OCI-LY3 (cell line): ENCODE measurements at regions not wholly inside any gene's neighbourhood (a gene's known extent, or its start where the extent isn't known, plus 50 kb on each side); places are given as distances from the start of the nearest gene placed in this dataset.

Experiments
- CTCF ChIP-seq: fragments of 200-600, 300-600 bp; sonication (generic); IDR thresholded peaks from 2 replicates; pipeline ENCODE4 v1.5.1; 2014; ENCODE audit warnings: antibody characterized with exemption, low read length, low read depth
- EZH2phosphoT487 ChIP-seq: fragments of 200-600 bp; shearing (Covaris generic); IDR thresholded peaks from 2 replicates; pipeline ENCODE4 v1.6.1; 2018; ENCODE audit warnings: antibody characterized with exemption, mixed run types, low read depth

DNA sequence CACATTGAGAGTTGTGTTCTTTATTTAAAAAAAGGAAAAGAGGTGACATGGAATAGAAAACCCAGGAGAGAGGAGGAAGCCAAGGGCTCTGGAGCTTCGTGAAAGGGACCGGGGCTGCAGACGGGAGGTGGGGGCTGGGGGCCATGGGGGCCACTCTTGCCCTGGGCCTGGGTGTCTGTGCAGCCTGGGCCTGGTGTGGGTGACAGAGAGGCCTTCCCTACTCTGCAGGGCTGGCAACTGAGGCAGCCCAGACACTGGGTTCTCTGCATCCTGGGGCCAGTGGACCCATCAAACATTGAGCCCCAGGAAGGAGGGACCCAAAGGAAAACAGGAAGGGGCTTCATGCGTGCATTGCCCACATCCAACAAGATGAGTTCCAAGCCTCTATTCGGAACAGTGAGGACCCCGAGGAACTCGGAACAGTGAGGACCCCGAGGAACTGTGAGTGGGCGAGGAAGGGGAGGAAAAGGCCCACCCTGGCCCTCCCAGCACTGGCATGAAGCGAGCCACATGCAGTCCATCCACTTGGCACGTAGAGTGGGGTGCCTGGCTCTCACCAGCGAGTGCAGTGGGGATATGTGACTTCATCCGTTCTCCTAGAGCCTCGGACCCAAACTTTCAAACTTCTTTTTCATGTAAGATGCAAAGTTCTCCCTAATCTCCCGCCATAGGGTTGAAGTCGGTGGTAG is 1121.6 kb downstream of the BRD1 start:
- TF ChIP-seq CTCF (no peak), EZH2phosphoT487 (no peak)
